ENCODE measurements at regions not wholly inside any gene's neighbourhood (a gene's known extent, or its start where the extent isn't known, plus 50 kb on each side); places are given as distances from the start of the nearest gene placed in this dataset.
"Not testable (repeated sequence)": the region's sequence is repeated elsewhere in the genome, so short reads cannot be mapped to it uniquely, and the experiment has no call there.

DNA sequence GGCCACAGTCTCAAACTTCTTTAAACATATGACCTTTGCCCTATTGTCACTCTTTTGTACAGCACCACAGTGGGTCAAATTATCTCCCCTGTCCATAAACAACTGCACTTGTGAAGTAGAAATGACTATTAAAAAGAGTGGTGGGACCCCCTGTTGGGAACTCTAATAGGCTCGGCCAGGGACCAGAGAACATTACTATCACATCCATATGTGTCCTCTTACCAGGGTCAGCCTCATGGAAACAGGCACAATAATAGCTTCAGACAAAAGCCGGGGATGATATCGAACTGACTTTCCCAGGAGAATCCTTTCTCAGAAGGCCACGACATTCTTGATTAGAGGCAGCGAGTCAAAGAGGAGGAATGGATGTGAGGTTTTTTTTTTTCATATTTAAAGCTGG is 96.6 kb downstream of the NKX2-1 start:
- H3K4me3 ChIP-seq (ENCODE audit: low read depth, low read length): no peak overlapping the region
- TF ChIP-seq, protein P1, sequence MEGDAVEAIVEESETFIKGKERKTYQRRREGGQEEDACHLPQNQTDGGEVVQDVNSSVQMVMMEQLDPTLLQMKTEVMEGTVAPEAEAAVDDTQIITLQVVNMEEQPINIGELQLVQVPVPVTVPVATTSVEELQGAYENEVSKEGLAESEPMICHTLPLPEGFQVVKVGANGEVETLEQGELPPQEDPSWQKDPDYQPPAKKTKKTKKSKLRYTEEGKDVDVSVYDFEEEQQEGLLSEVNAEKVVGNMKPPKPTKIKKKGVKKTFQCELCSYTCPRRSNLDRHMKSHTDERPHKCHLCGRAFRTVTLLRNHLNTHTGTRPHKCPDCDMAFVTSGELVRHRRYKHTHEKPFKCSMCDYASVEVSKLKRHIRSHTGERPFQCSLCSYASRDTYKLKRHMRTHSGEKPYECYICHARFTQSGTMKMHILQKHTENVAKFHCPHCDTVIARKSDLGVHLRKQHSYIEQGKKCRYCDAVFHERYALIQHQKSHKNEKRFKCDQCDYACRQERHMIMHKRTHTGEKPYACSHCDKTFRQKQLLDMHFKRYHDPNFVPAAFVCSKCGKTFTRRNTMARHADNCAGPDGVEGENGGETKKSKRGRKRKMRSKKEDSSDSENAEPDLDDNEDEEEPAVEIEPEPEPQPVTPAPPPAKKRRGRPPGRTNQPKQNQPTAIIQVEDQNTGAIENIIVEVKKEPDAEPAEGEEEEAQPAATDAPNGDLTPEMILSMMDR (IDR thresholded peaks at IDR 0.05; ENCODE audit: insufficient read depth, low read length): no peak
- no peak for DNase-seq (ENCODE audit: low read depth)

DNA sequence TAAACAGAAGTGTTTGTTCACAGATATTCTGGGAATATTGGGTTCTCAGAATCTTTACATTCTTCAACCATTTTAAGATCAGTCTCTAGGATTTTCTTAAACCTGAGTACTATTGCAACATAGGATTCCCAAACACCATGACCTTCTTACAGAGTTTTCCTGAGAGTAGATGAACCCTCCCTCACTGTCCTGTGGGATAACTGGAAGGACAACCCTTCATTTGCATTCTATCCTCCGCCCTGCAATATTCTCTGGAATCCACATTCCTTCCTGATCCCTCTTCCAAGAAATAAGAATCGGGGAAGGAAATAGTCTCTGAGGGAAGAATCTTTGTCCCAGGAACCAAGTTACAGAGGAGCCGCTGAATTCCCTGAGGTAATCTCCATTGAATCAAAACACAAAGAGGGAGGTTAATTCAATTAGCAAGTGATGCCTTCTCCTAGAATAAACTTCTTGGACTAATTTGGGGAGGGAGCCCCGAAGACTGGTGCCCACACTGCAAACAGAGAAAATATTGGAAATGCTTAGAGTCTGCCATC is 99.8 kb upstream of the MBIP start:
- H3K4me3 ChIP-seq (ENCODE audit: low read depth, low read length): no peak overlapping the region
- TF ChIP-seq, protein P1 (IDR thresholded peaks at IDR 0.05; ENCODE audit: insufficient read depth, low read length): no peak
- no peak for DNase-seq (ENCODE audit: low read depth)

DNA sequence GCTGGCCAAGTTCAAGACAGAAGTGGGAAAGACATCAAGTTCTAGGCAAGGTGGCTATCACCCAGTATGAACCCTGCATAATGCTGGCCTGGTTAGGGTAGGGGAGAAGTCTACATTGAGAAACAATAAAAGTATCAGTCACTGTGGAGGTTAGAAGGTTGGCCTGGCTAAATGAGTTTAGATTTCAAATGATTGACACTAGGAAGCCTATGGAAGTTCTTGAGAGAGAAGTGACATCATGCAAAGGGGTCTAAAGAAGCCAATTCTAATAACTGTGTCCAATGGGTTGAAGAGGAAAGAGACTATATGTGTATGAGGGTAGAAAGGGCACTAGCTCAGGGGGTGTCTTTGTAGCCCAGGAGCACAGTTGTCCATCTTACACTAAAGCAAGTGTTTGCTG is 98.5 kb upstream of the MBIP start:
- no peak overlapping the region for H3K4me3 ChIP-seq (ENCODE audit: low read depth, low read length)
- no peak for DNase-seq (ENCODE audit: low read depth)
- TF ChIP-seq, protein P1 (IDR thresholded peaks at IDR 0.05; ENCODE audit: insufficient read depth, low read length): no peak

DNA sequence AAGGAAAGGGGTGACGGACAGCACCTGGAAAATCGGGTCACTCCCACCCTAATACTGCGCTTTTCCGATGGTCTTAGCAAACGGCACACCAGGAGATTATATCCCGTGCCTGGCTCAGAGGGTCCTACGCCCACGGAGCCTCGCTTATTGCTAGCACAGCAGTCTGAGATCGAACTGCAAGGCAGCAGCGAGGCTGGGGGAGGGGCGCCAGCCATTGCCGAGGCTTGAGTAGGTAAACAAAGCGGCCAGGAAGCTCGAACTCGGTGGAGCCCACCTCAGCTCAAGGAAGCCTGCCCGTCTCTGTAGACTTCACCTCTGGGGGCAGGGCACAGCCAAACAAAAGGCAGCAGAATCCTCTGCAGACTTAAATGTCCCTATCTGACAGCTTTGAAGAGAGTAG is 91.5 kb upstream of the MBIP start:
- not testable (repeated sequence) for DNase-seq (ENCODE audit: low read depth); H3K4me3 ChIP-seq (ENCODE audit: low read depth, low read length)

DNA sequence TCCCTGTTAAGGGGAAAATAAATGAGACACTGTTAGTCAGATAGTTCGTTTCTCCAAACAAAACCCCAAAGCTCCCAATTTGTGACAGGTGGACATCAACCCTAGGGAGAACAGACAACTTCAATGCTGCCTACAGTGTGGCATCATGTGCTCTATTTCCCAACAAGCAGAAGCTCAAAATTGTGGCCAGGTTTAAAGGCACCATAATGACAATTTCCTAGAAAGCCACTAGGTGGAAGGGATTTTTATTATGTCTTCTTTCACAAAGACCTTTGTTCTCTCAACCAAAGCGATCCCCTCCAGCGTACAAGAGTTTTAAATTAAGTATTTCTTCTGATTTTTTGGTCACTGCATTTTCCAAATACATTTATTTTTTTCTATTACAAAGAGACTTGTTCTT is 88.0 kb upstream of the MBIP start:
- H3K4me3 ChIP-seq (ENCODE audit: low read depth, low read length): no peak overlapping the region
- no peak for DNase-seq (ENCODE audit: low read depth)
- TF ChIP-seq, protein P1 (IDR thresholded peaks at IDR 0.05; ENCODE audit: insufficient read depth, low read length): no peak

DNA sequence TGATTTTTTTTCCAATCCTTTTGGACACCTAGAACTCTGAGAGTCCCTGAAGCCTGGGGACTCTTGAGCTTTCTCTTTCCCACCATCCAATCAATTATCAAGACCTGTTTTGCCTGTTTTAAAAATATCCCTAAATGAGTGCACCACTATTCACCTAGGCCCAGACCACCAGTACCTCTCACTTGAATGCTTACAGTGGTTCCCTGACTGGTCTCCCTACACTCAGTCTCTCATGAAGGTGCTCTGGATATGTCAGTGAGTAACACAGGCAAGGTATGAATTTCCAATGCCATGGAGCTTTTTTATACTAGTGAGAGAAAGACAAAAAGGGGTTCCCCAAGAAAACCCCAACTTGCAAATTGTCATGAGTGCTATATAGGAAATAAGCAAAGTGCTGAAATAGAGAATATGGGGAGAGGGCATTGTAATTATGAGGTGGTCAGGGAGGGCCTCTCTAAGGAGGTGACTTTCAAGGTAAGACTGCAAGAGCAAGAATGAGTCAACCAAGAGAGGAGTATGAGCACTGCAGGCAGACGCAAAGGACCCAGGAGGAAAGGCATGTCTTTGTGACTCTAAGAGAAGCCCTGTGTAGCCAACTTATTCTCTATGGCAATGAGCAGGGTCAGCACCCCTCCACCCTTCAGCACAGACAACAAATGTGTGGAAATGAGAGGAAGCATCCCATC is 85.3 kb upstream of the MBIP start:
- no peak overlapping the region for H3K4me3 ChIP-seq (ENCODE audit: low read depth, low read length)
- no peak for DNase-seq (ENCODE audit: low read depth)
- TF ChIP-seq, protein P1 (IDR thresholded peaks at IDR 0.05; ENCODE audit: insufficient read depth, low read length): no peak

DNA sequence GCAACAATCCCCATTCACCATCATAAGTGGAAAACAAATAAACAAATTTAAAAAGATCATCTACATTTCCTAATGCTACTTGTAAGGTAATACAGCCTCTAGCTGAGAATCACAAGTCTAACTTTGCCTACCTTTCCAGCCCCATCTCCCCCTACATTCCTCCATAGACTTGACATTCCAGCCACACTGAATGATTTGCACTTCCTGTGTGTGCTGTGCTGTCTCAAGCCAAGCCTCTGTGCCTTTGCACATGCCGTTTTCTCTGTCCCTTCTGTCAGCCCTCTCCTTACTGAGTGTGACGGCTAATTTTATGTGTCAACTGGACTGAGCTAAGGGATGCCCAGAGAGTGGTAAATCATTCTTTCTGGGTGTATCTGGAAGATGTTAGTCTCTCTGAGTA is 82.4 kb upstream of the MBIP start:
- H3K4me3 ChIP-seq (ENCODE audit: low read depth, low read length): no peak overlapping the region
- no peak for DNase-seq (ENCODE audit: low read depth)
- TF ChIP-seq, protein P1 (IDR thresholded peaks at IDR 0.05; ENCODE audit: insufficient read depth, low read length): no peak
